ENCODE measurements at regions not wholly inside any gene's neighbourhood (a gene's known extent, or its start where the extent isn't known, plus 50 kb on each side); places are given as distances from the start of the nearest gene placed in this dataset.
A peak's percentile ranks its signal among the peaks of the same experiment; 100 is the strongest.

DNA sequence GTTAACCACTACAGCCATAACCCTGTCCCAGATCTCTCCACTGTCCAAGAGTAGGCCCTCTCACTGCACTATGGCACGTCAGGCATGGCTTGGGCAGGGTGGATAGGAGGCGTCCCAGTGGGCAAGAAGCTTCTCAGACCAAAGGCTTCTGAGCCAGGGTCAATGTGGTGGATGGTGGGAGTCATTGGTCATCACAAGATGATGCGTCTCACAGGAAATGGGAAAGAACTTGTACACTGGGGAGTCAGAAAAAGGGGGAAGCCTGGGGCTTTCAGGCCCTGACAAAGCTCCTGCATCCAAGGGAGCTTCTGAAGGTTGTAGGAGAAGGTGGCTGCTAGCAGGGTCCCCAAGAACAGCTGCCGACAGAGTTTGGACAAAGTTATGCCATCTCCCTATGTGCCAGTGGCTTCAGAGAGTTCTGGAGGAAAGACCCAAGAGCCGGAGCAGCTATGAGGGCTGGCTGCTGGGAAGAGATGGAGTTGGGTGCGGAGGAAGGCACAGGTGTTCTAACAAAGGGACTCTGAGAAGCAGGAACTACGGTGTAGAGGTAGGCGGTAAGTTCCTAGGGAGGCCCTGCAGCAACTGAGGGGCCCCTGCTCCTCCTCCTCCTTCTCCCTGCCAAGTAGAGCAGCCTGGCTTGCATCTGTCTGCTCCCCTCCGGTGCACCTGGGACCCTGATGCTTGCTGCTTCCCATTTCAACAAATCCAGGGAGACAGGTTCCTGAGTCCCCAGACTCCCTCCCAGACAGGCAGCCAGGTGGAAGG is 81.1 kb downstream of the ARL6IP4 start:
- no peak overlapping the region for H2AFZ ChIP-seq
- peaks cover 6% of the 10 kb centered on the region; the same call in 1 of the 2 replicates for H3F3A ChIP-seq (ENCODE audit: insufficient read depth)
- H3K9me3 ChIP-seq (ENCODE audit: low read depth): no peaks in the 10 kb centered on the region
- H3K4me2 ChIP-seq (ENCODE audit: unreplicated experiment): no peak overlapping the region
- no peaks in the 10 kb centered on the region for H3K9me2 ChIP-seq (ENCODE audit: insufficient read depth)
- H3K9ac ChIP-seq: no peak overlapping the region
- no peak overlapping the region for H3K4me3 ChIP-seq
- H3K36me3 ChIP-seq (ENCODE audit: low read depth): no peaks in the 10 kb centered on the region
- no peak overlapping the region for H3K27ac ChIP-seq
- H3K79me2 ChIP-seq (ENCODE audit: insufficient read depth): no peaks in the 10 kb centered on the region
- no peaks in the 10 kb centered on the region; the same call in 1 of the 2 replicates for H4K20me1 ChIP-seq (ENCODE audit: insufficient read depth)
- DNase-seq: no peak
- in situ Hi-C loops (cut with MboI): no loop called here
- no peak for TF ChIP-seq EZH2phosphoT487 (IDR thresholded peaks at IDR 0.05; ENCODE audit: insufficient read depth, low read depth)
- TF ChIP-seq EZH2 (IDR thresholded peaks at IDR 0.05; ENCODE audit: insufficient read depth, poor library complexity, severe bottlenecking): no peak
- 78 to 86% methylated on average over 9 of the region's 9 CpGs for WGBS, 2 experiments (ENCODE audit: low coverage in 1 of 2, low lambda C conversion rate in 2 of 2, missing lambda C conversion rate in 2 of 2)
- H3K27me3 ChIP-seq (replicated peaks; ENCODE audit: insufficient read depth): no peaks in the 10 kb centered on the region
- H3K4me1 ChIP-seq (ENCODE audit: insufficient read depth): peaks cover 16% of the 10 kb centered on the region

DNA sequence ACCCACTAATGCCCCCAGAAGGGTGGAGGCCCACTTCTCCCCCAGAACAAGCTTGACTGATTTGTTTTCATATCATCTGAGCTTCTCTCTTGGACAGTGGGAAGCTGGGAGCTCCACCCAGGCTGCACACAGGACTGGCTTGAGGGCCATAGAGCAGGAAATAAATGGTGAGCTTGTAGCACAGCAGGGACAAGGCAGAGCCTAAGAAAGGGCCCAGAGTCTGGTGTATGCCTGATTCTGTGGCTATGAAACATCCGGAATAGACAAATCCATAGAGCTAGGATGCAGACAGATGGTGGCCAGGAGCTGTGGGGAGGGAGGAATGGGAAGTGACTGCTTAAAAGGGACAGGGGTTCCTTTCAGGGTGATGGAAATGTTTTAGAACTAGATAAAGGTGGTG is 79.0 kb downstream of the ARL6IP4 start:
- no peak for TF ChIP-seq EZH2 (IDR thresholded peaks at IDR 0.05; ENCODE audit: insufficient read depth, poor library complexity, severe bottlenecking)
- TF ChIP-seq EZH2phosphoT487 (IDR thresholded peaks at IDR 0.05; ENCODE audit: insufficient read depth, low read depth): no peak
- H3K27me3 ChIP-seq (replicated peaks; ENCODE audit: insufficient read depth): no peaks in the 10 kb centered on the region
- no peak overlapping the region for H2AFZ ChIP-seq
- H3K27ac ChIP-seq: no peak overlapping the region
- no peak for DNase-seq
- no peak overlapping the region for H3K4me3 ChIP-seq
- H3K4me2 ChIP-seq (ENCODE audit: unreplicated experiment): no peak overlapping the region
- WGBS, 2 experiments (ENCODE audit: low coverage in 1 of 2, low lambda C conversion rate in 2 of 2, missing lambda C conversion rate in 2 of 2): 59 to 63% methylated on average over 1 of the region's 1 CpG
- peaks cover 6% of the 10 kb centered on the region; the same call in 1 of the 2 replicates for H3F3A ChIP-seq (ENCODE audit: insufficient read depth)
- H3K9me3 ChIP-seq (ENCODE audit: low read depth): no peaks in the 10 kb centered on the region
- peaks cover 16% of the 10 kb centered on the region for H3K4me1 ChIP-seq (ENCODE audit: insufficient read depth)
- in situ Hi-C loops (cut with MboI): no loop called here
- no peaks in the 10 kb centered on the region for H3K36me3 ChIP-seq (ENCODE audit: low read depth)
- H3K9me2 ChIP-seq (ENCODE audit: insufficient read depth): no peaks in the 10 kb centered on the region
- no peaks in the 10 kb centered on the region; the same call in 1 of the 2 replicates for H4K20me1 ChIP-seq (ENCODE audit: insufficient read depth)
- H3K79me2 ChIP-seq (ENCODE audit: insufficient read depth): no peaks in the 10 kb centered on the region
- H3K9ac ChIP-seq: no peak overlapping the region

DNA sequence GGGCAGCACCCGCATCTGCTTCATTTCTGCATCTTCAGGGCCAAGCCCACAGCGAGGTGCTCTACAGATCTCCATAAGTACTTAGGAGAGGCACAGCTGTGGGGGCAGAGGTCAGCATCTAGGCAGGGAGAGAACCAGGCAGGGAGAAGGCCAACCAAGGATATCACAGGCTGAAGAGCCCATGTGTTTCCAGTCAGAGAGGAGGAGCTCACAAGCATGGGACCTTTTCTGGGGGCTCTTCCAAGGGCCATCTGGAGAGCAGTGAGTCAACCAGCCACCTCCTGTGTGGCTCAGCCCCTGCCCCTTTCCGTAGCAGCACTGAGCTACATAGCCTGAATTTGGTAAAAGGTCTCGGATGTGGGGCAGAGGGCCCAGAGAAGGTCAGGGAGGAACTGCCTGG is 78.5 kb downstream of the ARL6IP4 start:
- in situ Hi-C loops (cut with MboI): no loop called here
- no peaks in the 10 kb centered on the region for H3K27me3 ChIP-seq (replicated peaks; ENCODE audit: insufficient read depth)
- H4K20me1 ChIP-seq (ENCODE audit: insufficient read depth): no peaks in the 10 kb centered on the region; the same call in 1 of the 2 replicates
- 55 to 63% methylated on average over 4 of the region's 4 CpGs for WGBS, 2 experiments (ENCODE audit: low coverage in 1 of 2, low lambda C conversion rate in 2 of 2, missing lambda C conversion rate in 2 of 2)
- no peak overlapping the region for H3K4me2 ChIP-seq (ENCODE audit: unreplicated experiment)
- no peaks in the 10 kb centered on the region for H3K36me3 ChIP-seq (ENCODE audit: low read depth)
- H3K4me1 ChIP-seq (ENCODE audit: insufficient read depth): peaks cover 16% of the 10 kb centered on the region
- no peaks in the 10 kb centered on the region for H3K79me2 ChIP-seq (ENCODE audit: insufficient read depth)
- H3K9me2 ChIP-seq (ENCODE audit: insufficient read depth): no peaks in the 10 kb centered on the region
- no peak overlapping the region for H3K9ac ChIP-seq
- TF ChIP-seq EZH2phosphoT487 (IDR thresholded peaks at IDR 0.05; ENCODE audit: insufficient read depth, low read depth) (no peak), EZH2 (IDR thresholded peaks at IDR 0.05; ENCODE audit: insufficient read depth, poor library complexity, severe bottlenecking) (no peak)
- H2AFZ ChIP-seq: no peak overlapping the region
- DNase-seq: peak; percentile 37
- H3K4me3 ChIP-seq: no peak overlapping the region
- H3K27ac ChIP-seq: no peak overlapping the region
- no peaks in the 10 kb centered on the region for H3K9me3 ChIP-seq (ENCODE audit: low read depth)
- peaks cover 6% of the 10 kb centered on the region; the same call in 1 of the 2 replicates for H3F3A ChIP-seq (ENCODE audit: insufficient read depth)

DNA sequence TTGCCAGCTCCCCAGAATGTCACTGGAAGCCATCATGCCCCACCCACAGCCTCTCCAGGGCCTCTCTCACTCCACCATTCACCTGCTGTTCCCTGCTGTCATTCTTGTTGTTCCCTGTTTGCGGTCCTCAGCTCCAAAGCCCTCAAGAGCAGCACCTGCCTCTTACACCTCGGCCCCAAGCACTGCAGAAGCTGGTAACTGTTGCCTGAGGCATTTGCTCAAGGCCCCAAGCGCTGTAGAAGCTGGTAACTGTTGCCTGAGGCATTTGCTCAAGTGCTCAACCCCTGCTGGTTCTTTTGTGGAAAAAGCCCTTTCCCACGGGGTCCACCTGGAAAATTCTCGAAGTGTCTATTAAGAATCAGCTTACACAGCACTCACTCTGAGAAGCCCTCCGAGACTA is 78.0 kb downstream of the ARL6IP4 start:
- WGBS, 2 experiments (ENCODE audit: low coverage in 1 of 2, low lambda C conversion rate in 2 of 2, missing lambda C conversion rate in 2 of 2): 87 to 88% methylated on average over 6 of the region's 6 CpGs
- TF ChIP-seq EZH2phosphoT487 (IDR thresholded peaks at IDR 0.05; ENCODE audit: insufficient read depth, low read depth): no peak
- DNase-seq: no peak
- in situ Hi-C loops (cut with MboI): no loop called here
- H2AFZ ChIP-seq: no peak overlapping the region
- no peaks in the 10 kb centered on the region for H3K27me3 ChIP-seq (replicated peaks; ENCODE audit: insufficient read depth)
- H3K4me2 ChIP-seq (ENCODE audit: unreplicated experiment): no peak overlapping the region
- no peaks in the 10 kb centered on the region for H3K9me3 ChIP-seq (ENCODE audit: low read depth)
- no peak overlapping the region for H3K27ac ChIP-seq
- peaks cover 16% of the 10 kb centered on the region for H3K4me1 ChIP-seq (ENCODE audit: insufficient read depth)
- H3F3A ChIP-seq (ENCODE audit: insufficient read depth): peaks cover 6% of the 10 kb centered on the region; the same call in 1 of the 2 replicates
- H3K79me2 ChIP-seq (ENCODE audit: insufficient read depth): no peaks in the 10 kb centered on the region
- H3K36me3 ChIP-seq (ENCODE audit: low read depth): no peaks in the 10 kb centered on the region
- H4K20me1 ChIP-seq (ENCODE audit: insufficient read depth): no peaks in the 10 kb centered on the region; the same call in 1 of the 2 replicates
- H3K9me2 ChIP-seq (ENCODE audit: insufficient read depth): no peaks in the 10 kb centered on the region
- H3K9ac ChIP-seq: no peak overlapping the region
- H3K4me3 ChIP-seq: no peak overlapping the region

Measured in GM23248 (cell line).